ENCODE measurements at regions not wholly inside any gene's neighbourhood (a gene's known extent, or its start where the extent isn't known, plus 50 kb on each side); places are given as distances from the start of the nearest gene placed in this dataset.

GRCh38 chr11:116537709-116538108, 235.1 kb downstream of the BUD13 start:
- FAIRE-seq = no peak
- DNase-seq (ENCODE audit: insufficient read length, low spot score) = no peak

- DNase-seq (ENCODE audit: insufficient read length, low spot score) (no peak), FAIRE-seq (no peak)
These were observed 235.7 kb downstream of the BUD13 start for GRCh38 chr11:116537121-116537520.

GRCh38 chr11:116536416-116536815, 236.4 kb downstream of the BUD13 start:
- FAIRE-seq (no peak), DNase-seq (ENCODE audit: insufficient read length, low spot score) (no peak)

- DNase-seq (ENCODE audit: insufficient read length, low spot score) (no peak), FAIRE-seq (no peak)
These were observed 236.8 kb downstream of the BUD13 start for GRCh38 chr11:116535994-116536393.

GRCh38 chr11:116535120-116535519, 237.7 kb downstream of the BUD13 start:
- FAIRE-seq (no peak), DNase-seq (ENCODE audit: insufficient read length, low spot score) (no peak)

- DNase-seq (ENCODE audit: insufficient read length, low spot score) = no peak
- FAIRE-seq = no peak
These were observed 238.4 kb downstream of the BUD13 start for GRCh38 chr11:116534270-116534975.

- no peak for FAIRE-seq
- DNase-seq (ENCODE audit: insufficient read length, low spot score) = no peak
These were observed 239.5 kb downstream of the BUD13 start for GRCh38 chr11:116533186-116533825.

- no peak for DNase-seq (ENCODE audit: insufficient read length, low spot score)
- FAIRE-seq = no peak
These were observed 240.7 kb downstream of the BUD13 start for GRCh38 chr11:116532066-116532465.

GRCh38 chr11:116530705-116531104, 242.1 kb downstream of the BUD13 start:
- FAIRE-seq = no peak
- DNase-seq (ENCODE audit: insufficient read length, low spot score) = no peak

GRCh38 chr11:116529271-116529670, 243.5 kb downstream of the BUD13 start:
- FAIRE-seq (no peak), DNase-seq (ENCODE audit: insufficient read length, low spot score) (no peak)

GRCh38 chr11:116527180-116527991, 245.4 kb downstream of the BUD13 start:
- no peak for FAIRE-seq
- DNase-seq (ENCODE audit: insufficient read length, low spot score) = no peak

- DNase-seq (ENCODE audit: insufficient read length, low spot score) = no peak
- FAIRE-seq = no peak
These were observed 246.8 kb downstream of the BUD13 start for GRCh38 chr11:116525961-116526495.

- no peak for DNase-seq (ENCODE audit: insufficient read length, low spot score)
- no peak for FAIRE-seq
These were observed 253.3 kb downstream of the BUD13 start for GRCh38 chr11:116519499-116519898.

GRCh38 chr11:116518141-116518540, 254.6 kb downstream of the BUD13 start:
- DNase-seq (ENCODE audit: insufficient read length, low spot score) (no peak), FAIRE-seq (no peak)

- no peak for FAIRE-seq
- no peak for DNase-seq (ENCODE audit: insufficient read length, low spot score)
These were observed 255.2 kb downstream of the BUD13 start for GRCh38 chr11:116517584-116517983.

GRCh38 chr11:116517077-116517476, 255.7 kb downstream of the BUD13 start:
- DNase-seq (ENCODE audit: insufficient read length, low spot score) (no peak), FAIRE-seq (peak; percentile 13)

GRCh38 chr11:116515664-116516184, 257.1 kb downstream of the BUD13 start:
- FAIRE-seq = no peak
- no peak for DNase-seq (ENCODE audit: insufficient read length, low spot score)

GRCh38 chr11:116513894-116514293, 258.9 kb downstream of the BUD13 start:
- FAIRE-seq (no peak), DNase-seq (ENCODE audit: insufficient read length, low spot score) (peak; percentile 34)

GRCh38 chr11:116513278-116513823, 259.4 kb downstream of the BUD13 start:
- DNase-seq (ENCODE audit: insufficient read length, low spot score) = no peak
- no peak for FAIRE-seq

GRCh38 chr11:116512841-116513240, 259.9 kb downstream of the BUD13 start:
- FAIRE-seq = no peak
- DNase-seq (ENCODE audit: insufficient read length, low spot score) = no peak

GRCh38 chr11:116511684-116512083, 261.1 kb downstream of the BUD13 start:
- FAIRE-seq (no peak), DNase-seq (ENCODE audit: insufficient read length, low spot score) (no peak)
